ENCODE measurements at regions not wholly inside any gene's neighbourhood (a gene's known extent, or its start where the extent isn't known, plus 50 kb on each side); places are given as distances from the start of the nearest gene placed in this dataset.

GRCh38 chrX:139191746-139192385 lies 338.7 kb upstream of the F9 start:
- no peak for TF ChIP-seq NR1H2 (CRISPR knock-in tag; IDR thresholded peaks at IDR 0.05)
- no peak for TF ChIP-seq ZNF121 (CRISPR knock-in tag; IDR thresholded peaks at IDR 0.05)
- TF ChIP-seq STAT6 (CRISPR knock-in tag; conservative IDR thresholded peaks at IDR 0.05; ENCODE audit: low read depth) = no peak
- TF ChIP-seq, protein P1, sequence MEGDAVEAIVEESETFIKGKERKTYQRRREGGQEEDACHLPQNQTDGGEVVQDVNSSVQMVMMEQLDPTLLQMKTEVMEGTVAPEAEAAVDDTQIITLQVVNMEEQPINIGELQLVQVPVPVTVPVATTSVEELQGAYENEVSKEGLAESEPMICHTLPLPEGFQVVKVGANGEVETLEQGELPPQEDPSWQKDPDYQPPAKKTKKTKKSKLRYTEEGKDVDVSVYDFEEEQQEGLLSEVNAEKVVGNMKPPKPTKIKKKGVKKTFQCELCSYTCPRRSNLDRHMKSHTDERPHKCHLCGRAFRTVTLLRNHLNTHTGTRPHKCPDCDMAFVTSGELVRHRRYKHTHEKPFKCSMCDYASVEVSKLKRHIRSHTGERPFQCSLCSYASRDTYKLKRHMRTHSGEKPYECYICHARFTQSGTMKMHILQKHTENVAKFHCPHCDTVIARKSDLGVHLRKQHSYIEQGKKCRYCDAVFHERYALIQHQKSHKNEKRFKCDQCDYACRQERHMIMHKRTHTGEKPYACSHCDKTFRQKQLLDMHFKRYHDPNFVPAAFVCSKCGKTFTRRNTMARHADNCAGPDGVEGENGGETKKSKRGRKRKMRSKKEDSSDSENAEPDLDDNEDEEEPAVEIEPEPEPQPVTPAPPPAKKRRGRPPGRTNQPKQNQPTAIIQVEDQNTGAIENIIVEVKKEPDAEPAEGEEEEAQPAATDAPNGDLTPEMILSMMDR (IDR thresholded peaks at IDR 0.05) = no peak
- TF ChIP-seq SMAD4 (CRISPR knock-in tag; IDR thresholded peaks at IDR 0.05) = no peak
- no peak for TF ChIP-seq ATF1 (CRISPR knock-in tag; IDR thresholded peaks at IDR 0.05)
- TF ChIP-seq CREB1 (CRISPR knock-in tag; IDR thresholded peaks at IDR 0.05) = no peak
- no peak for TF ChIP-seq SP1 (CRISPR knock-in tag; conservative IDR thresholded peaks at IDR 0.05)
- TF ChIP-seq, protein P2, sequence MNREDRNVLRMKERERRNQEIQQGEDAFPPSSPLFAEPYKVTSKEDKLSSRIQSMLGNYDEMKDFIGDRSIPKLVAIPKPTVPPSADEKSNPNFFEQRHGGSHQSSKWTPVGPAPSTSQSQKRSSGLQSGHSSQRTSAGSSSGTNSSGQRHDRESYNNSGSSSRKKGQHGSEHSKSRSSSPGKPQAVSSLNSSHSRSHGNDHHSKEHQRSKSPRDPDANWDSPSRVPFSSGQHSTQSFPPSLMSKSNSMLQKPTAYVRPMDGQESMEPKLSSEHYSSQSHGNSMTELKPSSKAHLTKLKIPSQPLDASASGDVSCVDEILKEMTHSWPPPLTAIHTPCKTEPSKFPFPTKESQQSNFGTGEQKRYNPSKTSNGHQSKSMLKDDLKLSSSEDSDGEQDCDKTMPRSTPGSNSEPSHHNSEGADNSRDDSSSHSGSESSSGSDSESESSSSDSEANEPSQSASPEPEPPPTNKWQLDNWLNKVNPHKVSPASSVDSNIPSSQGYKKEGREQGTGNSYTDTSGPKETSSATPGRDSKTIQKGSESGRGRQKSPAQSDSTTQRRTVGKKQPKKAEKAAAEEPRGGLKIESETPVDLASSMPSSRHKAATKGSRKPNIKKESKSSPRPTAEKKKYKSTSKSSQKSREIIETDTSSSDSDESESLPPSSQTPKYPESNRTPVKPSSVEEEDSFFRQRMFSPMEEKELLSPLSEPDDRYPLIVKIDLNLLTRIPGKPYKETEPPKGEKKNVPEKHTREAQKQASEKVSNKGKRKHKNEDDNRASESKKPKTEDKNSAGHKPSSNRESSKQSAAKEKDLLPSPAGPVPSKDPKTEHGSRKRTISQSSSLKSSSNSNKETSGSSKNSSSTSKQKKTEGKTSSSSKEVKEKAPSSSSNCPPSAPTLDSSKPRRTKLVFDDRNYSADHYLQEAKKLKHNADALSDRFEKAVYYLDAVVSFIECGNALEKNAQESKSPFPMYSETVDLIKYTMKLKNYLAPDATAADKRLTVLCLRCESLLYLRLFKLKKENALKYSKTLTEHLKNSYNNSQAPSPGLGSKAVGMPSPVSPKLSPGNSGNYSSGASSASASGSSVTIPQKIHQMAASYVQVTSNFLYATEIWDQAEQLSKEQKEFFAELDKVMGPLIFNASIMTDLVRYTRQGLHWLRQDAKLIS (CRISPR knock-in tag; IDR thresholded peaks at IDR 0.05; ENCODE audit: borderline replicate concordance) = no peak
- TF ChIP-seq ATF6 (CRISPR knock-in tag; IDR thresholded peaks at IDR 0.05) = no peak

Measured in WTC11 (cell line).